Activated T-cell treated with anti-CD3 and anti-CD28 coated beads, Interleukin-2, amount 50 U/mL, for 24 hours (primary cell): ENCODE measurements at regions not wholly inside any gene's neighbourhood (a gene's known extent, or its start where the extent isn't known, plus 50 kb on each side); places are given as distances from the start of the nearest gene placed in this dataset.

Experiments used
- DNase-seq: peaks from one replicate; pipeline ENCODE4 v3.0.0-alpha.2; 2020
- H3K27ac Mint-ChIP-seq: 2 replicates; pipeline ENCODE4 v1.8.0; 2020; ENCODE audit warnings: mild to moderate bottlenecking, mixed read lengths
- H3K27me3 Mint-ChIP-seq: 2 replicates; pipeline ENCODE4 v1.8.0; 2020; ENCODE audit warnings: mixed read lengths
- H3K36me3 Mint-ChIP-seq: 2 replicates; pipeline ENCODE4 v1.8.0; 2020; ENCODE audit warnings: low read depth, mixed read lengths
- H3K4me1 Mint-ChIP-seq: 2 replicates; pipeline ENCODE4 v1.8.0; 2020; ENCODE audit warnings: low read depth, mixed read lengths
- H3K4me3 Mint-ChIP-seq: 2 replicates; pipeline ENCODE4 v1.8.0; 2020; ENCODE audit warnings: mild to moderate bottlenecking, moderate library complexity, mixed read lengths
- H3K9me3 Mint-ChIP-seq: 2 replicates; pipeline ENCODE4 v1.8.0; 2020; ENCODE audit warnings: mixed read lengths

- Mint-ChIP-seq H3K27ac (no peak overlapping the region), H3K4me3 (no peak overlapping the region), H3K4me1 (no peaks in the 10 kb centered on the region), H3K9me3 (no peaks in the 10 kb centered on the region), H3K27me3 (peaks cover 8% of the 10 kb centered on the region), H3K36me3 (no peaks in the 10 kb centered on the region)
- no peak for DNase-seq
Observed at GRCh38 chr4:53865054-53865453, 199.4 kb downstream of the CHIC2 start.

- H3K4me1 Mint-ChIP-seq = no peaks in the 10 kb centered on the region
- no peak overlapping the region for H3K4me3 Mint-ChIP-seq
- no peak for DNase-seq
- no peaks in the 10 kb centered on the region for H3K36me3 Mint-ChIP-seq
- no peak overlapping the region for H3K27ac Mint-ChIP-seq
- H3K9me3 Mint-ChIP-seq = no peaks in the 10 kb centered on the region
- H3K27me3 Mint-ChIP-seq = peaks cover 8% of the 10 kb centered on the region
Observed at GRCh38 chr4:53863736-53864365, 200.6 kb downstream of the CHIC2 start.

- Mint-ChIP-seq H3K27ac (no peak overlapping the region), H3K9me3 (no peaks in the 10 kb centered on the region), H3K27me3 (peaks cover 6% of the 10 kb centered on the region), H3K4me1 (no peaks in the 10 kb centered on the region), H3K36me3 (no peaks in the 10 kb centered on the region), H3K4me3 (no peak overlapping the region)
- no peak for DNase-seq
Observed at GRCh38 chr4:53863158-53863557, 201.2 kb downstream of the CHIC2 start.

- no peaks in the 10 kb centered on the region for H3K4me1 Mint-ChIP-seq
- DNase-seq = no peak
- H3K4me3 Mint-ChIP-seq = no peak overlapping the region
- no peak overlapping the region for H3K27ac Mint-ChIP-seq
- H3K27me3 Mint-ChIP-seq = peaks cover 5% of the 10 kb centered on the region
- no peaks in the 10 kb centered on the region for H3K9me3 Mint-ChIP-seq
- no peaks in the 10 kb centered on the region for H3K36me3 Mint-ChIP-seq
Observed at GRCh38 chr4:53861856-53862610, 202.4 kb downstream of the CHIC2 start.

GRCh38 chr4:53859305-53859704 is 205.1 kb downstream of the CHIC2 start:
- no peaks in the 10 kb centered on the region for H3K9me3 Mint-ChIP-seq
- no peak for DNase-seq
- H3K4me3 Mint-ChIP-seq = no peak overlapping the region
- H3K36me3 Mint-ChIP-seq = no peaks in the 10 kb centered on the region
- H3K4me1 Mint-ChIP-seq = no peaks in the 10 kb centered on the region
- H3K27me3 Mint-ChIP-seq = peaks cover 5% of the 10 kb centered on the region
- no peak overlapping the region for H3K27ac Mint-ChIP-seq

GRCh38 chr4:53858744-53859143 is 205.7 kb downstream of the CHIC2 start:
- DNase-seq = no peak
- H3K4me3 Mint-ChIP-seq = no peak overlapping the region
- no peak overlapping the region for H3K27ac Mint-ChIP-seq
- no peaks in the 10 kb centered on the region for H3K36me3 Mint-ChIP-seq
- H3K27me3 Mint-ChIP-seq = peaks cover 5% of the 10 kb centered on the region
- no peaks in the 10 kb centered on the region for H3K9me3 Mint-ChIP-seq
- H3K4me1 Mint-ChIP-seq = no peaks in the 10 kb centered on the region

GRCh38 chr4:53855581-53856250 is 208.7 kb downstream of the CHIC2 start:
- Mint-ChIP-seq H3K4me3 (no peak overlapping the region), H3K9me3 (no peaks in the 10 kb centered on the region), H3K36me3 (no peaks in the 10 kb centered on the region), H3K27me3 (peaks cover 5% of the 10 kb centered on the region), H3K4me1 (no peaks in the 10 kb centered on the region), H3K27ac (no peak overlapping the region)
- DNase-seq = no peak

GRCh38 chr4:53854991-53855568 is 209.3 kb downstream of the CHIC2 start:
- DNase-seq = no peak
- no peaks in the 10 kb centered on the region for H3K36me3 Mint-ChIP-seq
- no peaks in the 10 kb centered on the region for H3K4me1 Mint-ChIP-seq
- H3K4me3 Mint-ChIP-seq = no peak overlapping the region
- no peak overlapping the region for H3K27ac Mint-ChIP-seq
- no peaks in the 10 kb centered on the region for H3K9me3 Mint-ChIP-seq
- peaks cover 5% of the 10 kb centered on the region for H3K27me3 Mint-ChIP-seq

GRCh38 chr4:53852343-53852742 is 212.1 kb downstream of the CHIC2 start:
- H3K4me1 Mint-ChIP-seq = no peaks in the 10 kb centered on the region
- H3K27ac Mint-ChIP-seq = no peak overlapping the region
- peaks cover 5% of the 10 kb centered on the region for H3K27me3 Mint-ChIP-seq
- no peaks in the 10 kb centered on the region for H3K36me3 Mint-ChIP-seq
- no peak overlapping the region for H3K4me3 Mint-ChIP-seq
- H3K9me3 Mint-ChIP-seq = no peaks in the 10 kb centered on the region
- DNase-seq = no peak

- H3K4me1 Mint-ChIP-seq = no peaks in the 10 kb centered on the region
- H3K36me3 Mint-ChIP-seq = no peaks in the 10 kb centered on the region
- peaks cover 3% of the 10 kb centered on the region for H3K27me3 Mint-ChIP-seq
- DNase-seq = no peak
- H3K4me3 Mint-ChIP-seq = no peak overlapping the region
- no peak overlapping the region for H3K27ac Mint-ChIP-seq
- no peaks in the 10 kb centered on the region for H3K9me3 Mint-ChIP-seq
Observed at GRCh38 chr4:53847965-53848364, 216.4 kb downstream of the CHIC2 start.

GRCh38 chr4:53844551-53844950 is 219.9 kb downstream of the CHIC2 start:
- H3K36me3 Mint-ChIP-seq = no peaks in the 10 kb centered on the region

GRCh38 chr4:53844133-53844532 is 220.3 kb downstream of the CHIC2 start:
- no peak overlapping the region for H3K4me3 Mint-ChIP-seq
- no peaks in the 10 kb centered on the region for H3K4me1 Mint-ChIP-seq
- peaks cover 5% of the 10 kb centered on the region for H3K27me3 Mint-ChIP-seq
- no peak overlapping the region for H3K27ac Mint-ChIP-seq
- no peaks in the 10 kb centered on the region for H3K36me3 Mint-ChIP-seq
- H3K9me3 Mint-ChIP-seq = no peaks in the 10 kb centered on the region
- DNase-seq = no peak

More at GRCh38 chr4:53844551-53844950, 219.9 kb downstream of the CHIC2 start:
- no peak overlapping the region for H3K4me3 Mint-ChIP-seq
- H3K27me3 Mint-ChIP-seq = peaks cover 3% of the 10 kb centered on the region
- no peak for DNase-seq
- no peak overlapping the region for H3K27ac Mint-ChIP-seq
- H3K4me1 Mint-ChIP-seq = no peaks in the 10 kb centered on the region
- no peaks in the 10 kb centered on the region for H3K9me3 Mint-ChIP-seq

GRCh38 chr4:53841711-53842110 is 222.7 kb downstream of the CHIC2 start:
- Mint-ChIP-seq H3K27me3 (peaks cover 7% of the 10 kb centered on the region), H3K4me3 (no peak overlapping the region), H3K4me1 (no peaks in the 10 kb centered on the region), H3K27ac (no peak overlapping the region), H3K36me3 (no peaks in the 10 kb centered on the region), H3K9me3 (peaks cover 8% of the 10 kb centered on the region)
- DNase-seq = no peak

- no peak for DNase-seq
- H3K27ac Mint-ChIP-seq = no peak overlapping the region
- no peaks in the 10 kb centered on the region for H3K4me1 Mint-ChIP-seq
- peaks cover 7% of the 10 kb centered on the region for H3K27me3 Mint-ChIP-seq
- peaks cover 8% of the 10 kb centered on the region for H3K9me3 Mint-ChIP-seq
- no peak overlapping the region for H3K4me3 Mint-ChIP-seq
- no peaks in the 10 kb centered on the region for H3K36me3 Mint-ChIP-seq
Observed at GRCh38 chr4:53840643-53841042, 223.8 kb downstream of the CHIC2 start.
